ENCODE measurements at regions not wholly inside any gene's neighbourhood (a gene's known extent, or its start where the extent isn't known, plus 50 kb on each side); places are given as distances from the start of the nearest gene placed in this dataset.
A peak's percentile ranks its signal among the peaks of the same experiment; 100 is the strongest.

DNA sequence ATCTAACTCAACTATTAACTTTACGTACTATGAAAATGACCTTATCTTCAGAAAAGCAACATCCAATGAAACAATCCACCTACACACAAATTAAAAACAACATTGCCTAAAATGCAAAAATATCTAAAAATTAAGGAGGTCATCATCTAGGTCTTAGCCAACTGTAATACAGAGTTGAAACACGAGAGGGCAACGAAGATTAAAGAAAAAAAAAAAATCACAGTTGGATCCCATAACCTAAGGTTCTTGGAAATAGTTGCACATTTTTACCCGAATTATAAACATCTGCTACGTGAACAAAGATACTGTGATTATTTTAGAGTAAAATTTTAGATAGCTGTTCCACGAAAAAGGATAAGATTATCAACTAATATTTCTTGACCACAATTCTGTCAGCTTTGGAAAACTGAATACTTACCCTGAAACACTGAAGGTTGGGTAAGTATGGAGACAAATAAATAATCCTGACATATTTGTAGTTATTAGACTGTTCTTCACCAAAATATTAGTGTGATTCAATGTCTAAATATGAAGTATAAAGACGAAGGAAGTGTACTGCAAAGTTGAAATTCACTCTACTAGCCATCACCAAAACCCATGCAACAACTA lies 88.0 kb upstream of the AK4 start:
- no peaks in the 10 kb centered on the region for H3K27me3 Mint-ChIP-seq (ENCODE audit: low read depth)

DNA sequence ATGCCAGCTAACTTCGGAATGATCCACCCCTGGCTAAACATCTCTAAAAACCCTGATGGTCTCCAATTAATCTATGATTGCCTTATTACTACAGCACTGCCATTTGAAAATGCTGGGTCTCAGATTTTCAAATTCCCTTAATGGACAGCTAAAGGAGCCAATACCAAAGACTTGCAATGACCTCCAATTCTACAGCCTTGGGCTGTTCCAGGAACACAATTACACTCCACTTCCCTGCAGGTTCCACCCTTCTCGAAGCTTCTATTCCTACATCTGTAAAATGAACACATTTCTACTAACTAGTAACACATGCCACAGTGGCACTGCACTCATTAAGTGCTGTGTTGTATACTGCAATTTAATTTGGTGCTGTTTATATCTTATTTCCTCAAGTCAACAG lies 85.7 kb upstream of the AK4 start:
- no peaks in the 10 kb centered on the region for H3K36me3 Mint-ChIP-seq (ENCODE audit: low read depth)
- DNase-seq (ENCODE audit: low read depth, low spot score), result no peak
- TF ChIP-seq, protein P1, sequence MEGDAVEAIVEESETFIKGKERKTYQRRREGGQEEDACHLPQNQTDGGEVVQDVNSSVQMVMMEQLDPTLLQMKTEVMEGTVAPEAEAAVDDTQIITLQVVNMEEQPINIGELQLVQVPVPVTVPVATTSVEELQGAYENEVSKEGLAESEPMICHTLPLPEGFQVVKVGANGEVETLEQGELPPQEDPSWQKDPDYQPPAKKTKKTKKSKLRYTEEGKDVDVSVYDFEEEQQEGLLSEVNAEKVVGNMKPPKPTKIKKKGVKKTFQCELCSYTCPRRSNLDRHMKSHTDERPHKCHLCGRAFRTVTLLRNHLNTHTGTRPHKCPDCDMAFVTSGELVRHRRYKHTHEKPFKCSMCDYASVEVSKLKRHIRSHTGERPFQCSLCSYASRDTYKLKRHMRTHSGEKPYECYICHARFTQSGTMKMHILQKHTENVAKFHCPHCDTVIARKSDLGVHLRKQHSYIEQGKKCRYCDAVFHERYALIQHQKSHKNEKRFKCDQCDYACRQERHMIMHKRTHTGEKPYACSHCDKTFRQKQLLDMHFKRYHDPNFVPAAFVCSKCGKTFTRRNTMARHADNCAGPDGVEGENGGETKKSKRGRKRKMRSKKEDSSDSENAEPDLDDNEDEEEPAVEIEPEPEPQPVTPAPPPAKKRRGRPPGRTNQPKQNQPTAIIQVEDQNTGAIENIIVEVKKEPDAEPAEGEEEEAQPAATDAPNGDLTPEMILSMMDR (conservative IDR thresholded peaks at IDR 0.05), result no peak

More for the DNA sequence above, 88.0 kb upstream of the AK4 start:
- TF ChIP-seq, protein P1 (conservative IDR thresholded peaks at IDR 0.05), result peak; percentile 72
- H3K36me3 Mint-ChIP-seq (ENCODE audit: low read depth), result peaks cover 7% of the 10 kb centered on the region
- peaks cover 4% of the 10 kb centered on the region for H3K4me1 Mint-ChIP-seq
- H3K27ac Mint-ChIP-seq (ENCODE audit: unreplicated experiment), result no peak overlapping the region
- DNase-seq (ENCODE audit: low read depth, low spot score), result no peak
- H3K9me3 Mint-ChIP-seq, result no peaks in the 10 kb centered on the region
- H3K4me3 Mint-ChIP-seq, result no peak overlapping the region

DNA sequence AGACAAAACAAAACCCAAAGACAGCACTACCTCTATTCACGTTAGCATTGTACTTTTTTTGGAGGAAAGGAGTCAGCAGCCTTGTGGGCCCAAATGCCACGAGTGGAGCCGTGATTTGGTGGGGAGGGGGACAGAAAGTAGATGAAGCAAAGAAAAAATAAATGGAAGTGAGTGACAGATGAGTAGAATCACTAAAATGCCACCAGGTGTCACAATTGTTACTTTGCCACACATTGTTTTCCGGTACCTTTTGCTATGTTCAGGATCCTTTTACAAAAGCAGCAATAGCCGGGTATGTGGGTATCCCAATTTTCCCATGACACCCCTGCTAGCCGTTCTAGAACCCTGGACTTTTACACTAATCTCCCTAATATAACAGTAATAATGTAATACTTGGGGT lies 85.0 kb upstream of the AK4 start:
- H3K4me3 Mint-ChIP-seq, result peak overlapping the region; percentile 13
- peaks cover 6% of the 10 kb centered on the region for H3K27me3 Mint-ChIP-seq (ENCODE audit: low read depth)
- no peaks in the 10 kb centered on the region for H3K9me3 Mint-ChIP-seq
- no peaks in the 10 kb centered on the region for H3K36me3 Mint-ChIP-seq (ENCODE audit: low read depth)
- peaks cover 15% of the 10 kb centered on the region for H3K4me1 Mint-ChIP-seq
- no peak for DNase-seq (ENCODE audit: low read depth, low spot score)
- TF ChIP-seq, protein P1 (conservative IDR thresholded peaks at IDR 0.05), result no peak
- no peak overlapping the region for H3K27ac Mint-ChIP-seq (ENCODE audit: unreplicated experiment)

More for the DNA sequence above, 85.7 kb upstream of the AK4 start:
- peaks cover 6% of the 10 kb centered on the region for H3K27me3 Mint-ChIP-seq (ENCODE audit: low read depth)
- no peak overlapping the region for H3K27ac Mint-ChIP-seq (ENCODE audit: unreplicated experiment)
- peaks cover 15% of the 10 kb centered on the region for H3K4me1 Mint-ChIP-seq
- H3K4me3 Mint-ChIP-seq, result no peak overlapping the region
- H3K9me3 Mint-ChIP-seq, result no peaks in the 10 kb centered on the region

DNA sequence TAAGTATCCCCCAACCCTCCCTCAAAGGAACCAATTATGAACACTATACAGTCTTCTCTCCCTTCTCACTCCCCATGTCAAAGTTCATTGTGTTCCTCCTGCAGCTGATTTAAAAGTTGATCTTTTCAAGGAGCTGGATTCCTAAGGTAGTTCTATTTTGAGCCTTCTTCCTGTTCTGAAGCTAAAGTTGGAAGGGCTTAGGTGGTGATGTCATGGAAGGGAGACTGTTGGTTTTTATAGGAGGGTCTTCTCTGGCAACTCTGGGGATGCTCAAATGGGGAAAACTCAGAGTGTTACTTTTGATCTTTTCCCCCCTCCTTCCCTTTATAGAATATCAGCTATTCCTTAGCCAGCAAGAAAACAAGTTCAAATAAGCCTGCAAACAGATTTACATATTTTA lies 83.0 kb upstream of the AK4 start:
- TF ChIP-seq, protein P1 (conservative IDR thresholded peaks at IDR 0.05), result no peak
- H3K4me1 Mint-ChIP-seq, result peaks cover 25% of the 10 kb centered on the region
- H3K36me3 Mint-ChIP-seq (ENCODE audit: low read depth), result no peaks in the 10 kb centered on the region
- no peaks in the 10 kb centered on the region for H3K9me3 Mint-ChIP-seq
- no peak for DNase-seq (ENCODE audit: low read depth, low spot score)
- peak overlapping the region; percentile 91 for H3K4me3 Mint-ChIP-seq
- H3K27me3 Mint-ChIP-seq (ENCODE audit: low read depth), result peaks cover 22% of the 10 kb centered on the region
- H3K27ac Mint-ChIP-seq (ENCODE audit: unreplicated experiment), result no peak overlapping the region

DNA sequence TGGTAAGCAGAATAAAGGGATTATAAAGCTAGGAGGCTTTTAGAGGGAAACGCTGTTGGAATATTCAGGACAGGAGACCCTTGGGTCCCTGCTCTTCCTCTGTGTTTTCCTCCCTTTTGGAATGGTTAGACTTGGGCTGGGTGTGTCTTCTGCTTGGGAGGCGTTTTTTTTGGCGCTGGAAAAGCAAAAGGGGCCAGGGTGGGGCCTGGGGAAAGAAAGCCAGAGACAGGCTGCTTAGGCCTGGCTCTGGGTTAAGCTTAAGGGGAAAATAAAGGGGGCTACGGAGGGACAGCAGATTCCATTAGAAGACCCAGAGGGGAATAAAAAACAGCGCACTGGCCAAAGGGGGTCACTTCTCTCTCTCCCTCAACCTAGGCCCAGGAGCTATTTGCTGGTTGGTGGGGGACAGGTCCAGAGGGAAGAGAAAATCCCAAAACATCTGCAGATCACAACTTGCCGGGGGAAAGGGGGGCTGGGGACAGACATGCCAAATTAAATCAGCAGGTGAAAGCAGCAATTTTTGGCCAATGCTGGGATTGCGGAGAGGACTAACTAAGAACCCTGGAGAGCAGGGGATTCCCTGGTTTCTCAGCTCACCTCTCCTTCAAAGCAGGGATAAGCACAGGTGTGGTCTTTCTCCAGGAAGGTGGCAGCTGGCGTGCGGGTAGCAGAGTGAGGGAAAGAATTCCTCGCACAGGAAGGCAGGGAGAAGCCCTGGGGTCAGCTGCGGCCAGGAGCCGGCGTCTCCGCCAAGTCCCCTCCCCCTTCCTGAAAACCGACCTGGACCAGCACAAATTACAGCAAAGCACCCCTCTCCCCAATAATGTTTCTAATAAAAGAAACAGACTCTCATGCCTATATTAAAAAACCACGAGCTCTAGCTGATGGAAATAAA lies 82.2 kb upstream of the AK4 start:
- H3K27me3 Mint-ChIP-seq (ENCODE audit: low read depth), result peaks cover 29% of the 10 kb centered on the region
- H3K36me3 Mint-ChIP-seq (ENCODE audit: low read depth), result no peaks in the 10 kb centered on the region
- TF ChIP-seq, protein P1 (conservative IDR thresholded peaks at IDR 0.05), result no peak
- peak overlapping the region; percentile 91 for H3K4me3 Mint-ChIP-seq
- peaks cover 25% of the 10 kb centered on the region for H3K4me1 Mint-ChIP-seq
- peak overlapping the region; percentile 63 for H3K27ac Mint-ChIP-seq (ENCODE audit: unreplicated experiment)
- no peak for DNase-seq (ENCODE audit: low read depth, low spot score)
- no peaks in the 10 kb centered on the region for H3K9me3 Mint-ChIP-seq
